ENCODE measurements at regions not wholly inside any gene's neighbourhood (a gene's known extent, or its start where the extent isn't known, plus 50 kb on each side); places are given as distances from the start of the nearest gene placed in this dataset.

GRCh38 chr1:95309031-95309471, 75.0 kb downstream of the RWDD3 start:
- peak; percentile 19 to 61 (median 51) for TF ChIP-seq CTCF (IDR thresholded peaks at IDR 0.05)
- TF ChIP-seq POLR2A (IDR thresholded peaks at IDR 0.05), result no peak
